Keratinocyte (primary cell): ENCODE measurements at regions not wholly inside any gene's neighbourhood (a gene's known extent, or its start where the extent isn't known, plus 50 kb on each side); places are given as distances from the start of the nearest gene placed in this dataset.

ENCODE experiments used
- DNase-seq: peaks from one replicate; pipeline ENCODE4 v3.0.0-alpha.2; 2011; ENCODE audit warnings: low read depth, missing footprints, low spot score
- FAIRE-seq: peaks from 2 replicates; lab custom pipeline; 2011; peaks lifted over from hg19 to GRCh38; lab: Jason Lieb, UNC
- H2AFZ ChIP-seq: 2 replicates; pipeline ENCODE4 v1.6.0; 2012; ENCODE audit warnings: low read length, control low read depth, inconsistent platforms; ENCODE audit not compliant: control insufficient read depth
- H3K27ac ChIP-seq: 2 replicates; pipeline ENCODE4 v1.5.1; 2011; ENCODE audit warnings: low read length; ENCODE audit not compliant: control insufficient read depth, insufficient read depth
- H3K27me3 ChIP-seq: 3 replicates; pipeline ENCODE4 v1.6.0; 2011; ENCODE audit warnings: low read length; ENCODE audit not compliant: control insufficient read depth, insufficient read depth; ENCODE audit errors: extremely low read depth
- H3K36me3 ChIP-seq, 2 experiments: 2 replicates in 1 of 2; 3 replicates in 1 of 2; pipeline ENCODE4 v1.5.1; 2011; ENCODE audit warnings: low read length in 2 of 2, mild to moderate bottlenecking in 1 of 2; ENCODE audit not compliant: control insufficient read depth in 2 of 2, insufficient read depth in 2 of 2; ENCODE audit errors: extremely low read depth in 1 of 2
- H3K4me1 ChIP-seq: 3 replicates; pipeline ENCODE4 v1.5.1; 2011; ENCODE audit warnings: low read length; ENCODE audit not compliant: control insufficient read depth, insufficient read depth; ENCODE audit errors: extremely low read depth
- H3K4me2 ChIP-seq: 3 replicates; pipeline ENCODE4 v1.6.0; 2011; ENCODE audit warnings: low read depth, low read length; ENCODE audit not compliant: control insufficient read depth, insufficient read depth; ENCODE audit errors: extremely low read depth
- H3K4me3 ChIP-seq, 3 experiments: fragments of 200-600 bp in 1 of 3; sonication (generic) in 1 of 3; 2 replicates in 2 of 3; 3 replicates in 1 of 3; pipeline ENCODE4 v1.5.1; 2011 to 2016; ENCODE audit warnings: low read length in 3 of 3, mild to moderate bottlenecking in 3 of 3, control low read depth in 2 of 3, inconsistent platforms in 1 of 3, low read depth in 1 of 3, mixed read lengths in 1 of 3, mixed run types in 1 of 3, moderate library complexity in 1 of 3; ENCODE audit not compliant: control insufficient read depth in 2 of 3, insufficient read depth in 2 of 3; ENCODE audit errors: extremely low read depth in 1 of 3
- H3K79me2 ChIP-seq: 2 replicates; pipeline ENCODE4 v1.6.0; 2012; ENCODE audit warnings: low read length; ENCODE audit not compliant: control insufficient read depth, insufficient read depth
- H3K9ac ChIP-seq: 3 replicates; pipeline ENCODE4 v1.6.0; 2011; ENCODE audit warnings: low read length; ENCODE audit not compliant: control insufficient read depth, insufficient read depth; ENCODE audit errors: extremely low read depth
- H3K9me1 ChIP-seq: 3 replicates; pipeline ENCODE4 v1.6.0; 2011; ENCODE audit warnings: low read length; ENCODE audit not compliant: control insufficient read depth, insufficient read depth; ENCODE audit errors: extremely low read depth
- H3K9me3 ChIP-seq: 2 replicates; pipeline ENCODE4 v1.5.1; 2012; ENCODE audit warnings: low read depth, low read length; ENCODE audit not compliant: control insufficient read depth
- H4K20me1 ChIP-seq: 3 replicates; pipeline ENCODE4 v1.6.0; 2011; ENCODE audit warnings: low read length; ENCODE audit not compliant: control insufficient read depth, insufficient read depth; ENCODE audit errors: extremely low read depth
- EZH2 ChIP-seq: IDR thresholded peaks from one replicate; pipeline ENCODE4 v1.6.1; 2012; ENCODE audit warnings: inconsistent platforms, mild to moderate bottlenecking, low read length, moderate library complexity
- dilution Hi-C: fragments of 300-500 bp; cut with MboI; formaldehyde crosslinking; loops from one replicate; pipeline ENCODE4 v1.7.0; 2020; ENCODE audit warnings: low sequenced_read_pairs; ENCODE audit not compliant: extremely low pct_ligation_motif_present
- TF ChIP-seq, protein P1 (sequence below), 3 experiments: IDR thresholded peaks in 1 of 3; conservative IDR thresholded peaks in 1 of 3; optimal IDR thresholded peaks in 1 of 3; 2 replicates in 2 of 3; 3 replicates in 1 of 3; pipeline versions ENCODE3 to v1.5.1; 2011; ENCODE audit warnings: low read length in 3 of 3, mild to moderate bottlenecking in 3 of 3, moderate library complexity in 2 of 3, control low read depth in 1 of 3, inconsistent platforms in 1 of 3; ENCODE audit not compliant: insufficient read depth in 2 of 3; ENCODE audit errors: extremely low read depth in 1 of 3

DNA sequence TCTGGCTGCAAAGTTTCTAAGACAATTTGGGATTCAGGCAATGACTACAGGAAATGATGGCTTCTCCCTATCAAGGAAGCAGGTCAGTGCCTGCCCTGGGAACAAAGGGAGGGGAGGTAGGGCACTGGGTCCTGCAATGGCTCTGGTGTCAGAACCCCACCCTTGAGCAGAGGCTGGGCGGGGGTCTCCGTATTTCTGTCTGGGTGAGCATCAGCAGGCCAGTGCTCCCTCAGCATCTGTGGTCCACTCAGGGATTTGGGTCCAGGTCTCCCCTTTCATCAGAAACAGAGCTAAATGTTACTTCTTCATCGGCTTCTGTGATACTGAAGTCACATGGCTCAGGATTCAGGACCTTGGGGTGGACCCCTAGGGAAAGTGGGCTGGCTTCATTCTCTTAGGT, 195.5 kb upstream of the CDH5 start:
- H3K36me3 ChIP-seq: no peaks in the 10 kb centered on the region
- H4K20me1 ChIP-seq: no peaks in the 10 kb centered on the region
- no peaks in the 10 kb centered on the region for H3K79me2 ChIP-seq
- dilution Hi-C loops: no loop called here
- FAIRE-seq (no peak), DNase-seq (no peak)
- no peaks in the 10 kb centered on the region for H3K4me1 ChIP-seq
- H3K9ac ChIP-seq: no peak overlapping the region
- H3K4me3 ChIP-seq: no peak overlapping the region
- no peak overlapping the region for H3K27ac ChIP-seq
- no peaks in the 10 kb centered on the region for H3K27me3 ChIP-seq
- H3K9me3 ChIP-seq: no peaks in the 10 kb centered on the region
- no peaks in the 10 kb centered on the region for H3K9me1 ChIP-seq
- H3K4me2 ChIP-seq: no peak overlapping the region
- TF ChIP-seq, protein P1, sequence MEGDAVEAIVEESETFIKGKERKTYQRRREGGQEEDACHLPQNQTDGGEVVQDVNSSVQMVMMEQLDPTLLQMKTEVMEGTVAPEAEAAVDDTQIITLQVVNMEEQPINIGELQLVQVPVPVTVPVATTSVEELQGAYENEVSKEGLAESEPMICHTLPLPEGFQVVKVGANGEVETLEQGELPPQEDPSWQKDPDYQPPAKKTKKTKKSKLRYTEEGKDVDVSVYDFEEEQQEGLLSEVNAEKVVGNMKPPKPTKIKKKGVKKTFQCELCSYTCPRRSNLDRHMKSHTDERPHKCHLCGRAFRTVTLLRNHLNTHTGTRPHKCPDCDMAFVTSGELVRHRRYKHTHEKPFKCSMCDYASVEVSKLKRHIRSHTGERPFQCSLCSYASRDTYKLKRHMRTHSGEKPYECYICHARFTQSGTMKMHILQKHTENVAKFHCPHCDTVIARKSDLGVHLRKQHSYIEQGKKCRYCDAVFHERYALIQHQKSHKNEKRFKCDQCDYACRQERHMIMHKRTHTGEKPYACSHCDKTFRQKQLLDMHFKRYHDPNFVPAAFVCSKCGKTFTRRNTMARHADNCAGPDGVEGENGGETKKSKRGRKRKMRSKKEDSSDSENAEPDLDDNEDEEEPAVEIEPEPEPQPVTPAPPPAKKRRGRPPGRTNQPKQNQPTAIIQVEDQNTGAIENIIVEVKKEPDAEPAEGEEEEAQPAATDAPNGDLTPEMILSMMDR (optimal IDR thresholded peaks at IDR 0.05 in 1 of 3, IDR thresholded peaks at IDR 0.05 in 1 of 3, conservative IDR thresholded peaks at IDR 0.05 in 1 of 3; ENCODE audit: extremely low read depth in 1 of 3, insufficient read depth in 2 of 3, low read length in 3 of 3): no peak
- TF ChIP-seq EZH2: no peak
- H2AFZ ChIP-seq: no peak overlapping the region

GRCh38 chr16:66169817-66170216, 196.7 kb upstream of the CDH5 start:
- Histone ChIP-seq H3K27me3 (no peaks in the 10 kb centered on the region), H3K9me1 (no peaks in the 10 kb centered on the region), H3K4me1 (no peaks in the 10 kb centered on the region), H3K4me2 (no peak overlapping the region), H3K9ac (no peak overlapping the region), H3K9me3 (no peaks in the 10 kb centered on the region), H3K36me3 (no peaks in the 10 kb centered on the region), H2AFZ (no peak overlapping the region), H3K4me3 (no peak overlapping the region), H3K79me2 (no peaks in the 10 kb centered on the region), H4K20me1 (no peaks in the 10 kb centered on the region), H3K27ac (no peak overlapping the region)
- TF ChIP-seq, protein P1 (optimal IDR thresholded peaks at IDR 0.05 in 1 of 3, IDR thresholded peaks at IDR 0.05 in 1 of 3, conservative IDR thresholded peaks at IDR 0.05 in 1 of 3; ENCODE audit: extremely low read depth in 1 of 3, insufficient read depth in 2 of 3, low read length in 3 of 3): no peak
- no peak for TF ChIP-seq EZH2
- FAIRE-seq (no peak), DNase-seq (no peak)
- dilution Hi-C loops: no loop called here
